HG03039 (cell line): ENCODE measurements at regions not wholly inside any gene's neighbourhood (a gene's known extent, or its start where the extent isn't known, plus 50 kb on each side); places are given as distances from the start of the nearest gene placed in this dataset.

Experiments
- ATAC-seq: cut with Tn5 transposase; IDR thresholded peaks from one replicate; pipeline ENCODE4 v1.9.1; 2021; ENCODE audit warnings: mild to moderate bottlenecking, moderate library complexity; ENCODE audit not compliant: unreplicated experiment

DNA sequence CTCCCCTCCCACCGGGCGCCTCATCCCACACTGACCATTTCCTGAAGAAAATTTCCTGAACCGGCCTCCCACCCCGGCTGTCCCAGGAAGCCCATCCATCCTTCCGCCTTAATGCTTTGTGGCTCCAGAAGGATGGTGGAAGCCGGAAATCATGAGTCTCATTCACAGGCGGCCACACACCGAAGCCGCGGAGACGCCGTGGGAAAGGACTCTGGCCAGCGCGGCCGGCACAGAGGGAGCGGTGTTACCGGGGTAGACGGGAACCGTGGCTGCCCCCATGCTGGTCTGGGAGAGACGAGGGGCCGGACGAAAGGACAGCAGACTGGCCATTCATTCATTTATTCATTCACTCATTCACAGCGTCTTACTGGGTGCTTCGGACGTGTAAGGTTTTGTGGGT lies 326.8 kb downstream of the SEC14L1 start:
- no peak for ATAC-seq

GRCh38 chr17:77468897-77469296 lies 328.1 kb downstream of the SEC14L1 start:
- no peak for ATAC-seq

GRCh38 chr17:77470330-77470786 lies 329.6 kb downstream of the SEC14L1 start:
- no peak for ATAC-seq

DNA sequence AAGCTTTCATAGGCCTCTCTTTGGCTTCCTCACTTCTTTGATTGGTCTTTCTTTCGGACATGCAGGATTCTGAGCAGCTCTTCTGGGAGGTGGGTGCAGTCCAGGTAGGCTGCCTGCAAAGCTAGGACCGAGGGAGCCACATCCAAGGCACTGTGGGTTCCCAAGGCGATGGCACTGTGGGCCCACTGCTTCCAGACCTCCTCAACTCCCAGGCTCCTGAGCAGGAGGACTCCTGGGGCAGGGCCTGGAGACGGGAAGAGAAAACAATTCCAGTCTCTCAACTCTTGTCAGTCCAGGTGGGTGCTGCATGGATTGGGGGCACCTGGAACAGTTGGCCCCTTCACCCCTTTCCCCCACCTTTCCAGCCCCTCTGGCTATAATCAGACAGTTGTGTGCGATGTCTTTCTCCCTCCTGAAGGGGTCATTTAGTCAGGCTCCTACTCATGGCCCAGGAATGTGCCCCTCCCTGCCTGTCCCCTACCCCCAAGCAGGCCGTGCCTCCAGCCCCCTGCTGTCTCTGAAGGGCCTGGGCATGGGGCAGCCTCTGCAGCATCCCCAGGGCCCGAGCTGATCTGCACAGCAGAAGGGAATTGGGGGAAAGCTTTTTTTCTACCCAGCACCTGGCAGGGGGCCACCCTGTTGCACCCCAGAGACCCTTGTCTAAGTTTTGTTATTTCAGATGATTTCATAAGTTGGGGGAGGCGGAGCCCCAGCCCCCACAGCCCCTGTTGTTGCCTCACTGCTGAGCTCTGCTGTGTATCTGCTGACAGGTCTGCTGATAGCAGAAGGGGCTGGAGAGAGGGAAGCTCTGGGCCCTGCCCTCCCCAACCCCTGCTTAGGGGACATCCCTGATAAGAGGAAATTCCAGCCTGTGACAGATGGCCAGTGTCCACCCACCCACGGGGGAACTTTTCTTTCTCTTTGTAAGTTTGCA lies 330.3 kb downstream of the SEC14L1 start:
- ATAC-seq, result no peak

- ATAC-seq, result no peak
Measured at GRCh38 chr17:77471984-77472461, 331.3 kb downstream of the SEC14L1 start.

DNA sequence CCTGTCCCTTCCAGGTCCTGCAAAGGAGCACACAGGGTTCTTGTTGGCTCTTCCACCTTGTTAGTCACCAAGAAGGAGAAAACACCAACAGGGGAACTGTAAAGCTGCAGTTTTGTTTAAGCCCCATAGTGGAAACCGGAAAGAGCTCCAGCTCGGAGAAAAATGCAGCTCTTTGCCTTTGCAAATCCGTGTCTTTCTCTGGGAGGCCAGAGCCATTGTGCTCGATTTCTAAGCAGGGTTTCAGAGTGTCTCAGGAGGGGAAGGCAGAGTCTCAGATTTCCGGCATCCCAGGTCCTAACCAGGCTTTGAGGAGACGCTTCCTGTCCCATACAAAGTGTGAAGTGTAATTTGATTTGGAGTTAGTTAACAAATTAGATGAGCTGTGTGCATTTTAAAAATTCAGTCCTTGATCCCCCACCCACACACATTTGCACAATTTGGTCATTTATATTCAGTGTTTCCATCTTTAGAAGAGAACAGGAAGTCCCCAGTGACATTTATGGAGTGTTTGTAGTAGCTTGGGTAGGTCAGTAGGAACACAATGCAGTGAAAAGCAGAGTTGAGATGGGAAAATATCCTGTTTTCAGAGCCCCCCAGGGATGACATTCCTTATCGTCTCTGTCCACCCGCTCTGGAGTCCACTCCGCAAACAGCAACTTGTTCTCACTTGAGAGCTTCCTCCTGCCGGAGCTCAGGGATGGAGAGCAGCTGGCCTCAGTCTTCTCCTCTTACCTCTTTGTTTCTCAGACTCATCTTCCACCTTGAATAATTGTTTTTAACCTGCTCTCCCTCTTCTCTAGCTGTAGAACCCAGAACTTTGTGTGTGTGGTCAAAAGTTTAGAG lies 331.9 kb downstream of the SEC14L1 start:
- no peak for ATAC-seq

GRCh38 chr17:77473615-77474226 lies 333.0 kb downstream of the SEC14L1 start:
- ATAC-seq, result no peak

GRCh38 chr17:77474292-77474988 lies 333.7 kb downstream of the SEC14L1 start:
- no peak for ATAC-seq

- ATAC-seq, result no peak
Measured at GRCh38 chr17:77475016-77475976, 334.5 kb downstream of the SEC14L1 start.

DNA sequence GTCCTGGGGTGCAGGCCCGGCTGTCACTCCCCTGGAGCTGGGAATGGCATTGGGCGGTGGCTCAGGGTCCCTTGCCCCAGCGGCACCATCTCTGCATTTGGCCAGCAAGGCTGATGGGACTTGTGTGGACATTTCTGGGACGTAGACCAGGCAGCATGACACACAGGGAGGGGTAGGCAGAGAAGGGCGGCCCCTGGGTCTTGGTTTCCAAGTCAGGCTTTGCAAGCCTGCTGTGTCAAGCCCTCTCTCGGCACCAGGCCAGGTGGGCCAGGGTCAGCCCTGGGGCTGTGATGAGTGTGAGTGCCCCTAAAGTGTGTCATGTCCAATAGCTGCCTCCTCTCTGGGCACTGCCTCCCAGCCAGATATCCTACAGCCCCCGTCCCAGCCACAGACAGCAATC lies 335.2 kb downstream of the SEC14L1 start:
- ATAC-seq, result no peak

DNA sequence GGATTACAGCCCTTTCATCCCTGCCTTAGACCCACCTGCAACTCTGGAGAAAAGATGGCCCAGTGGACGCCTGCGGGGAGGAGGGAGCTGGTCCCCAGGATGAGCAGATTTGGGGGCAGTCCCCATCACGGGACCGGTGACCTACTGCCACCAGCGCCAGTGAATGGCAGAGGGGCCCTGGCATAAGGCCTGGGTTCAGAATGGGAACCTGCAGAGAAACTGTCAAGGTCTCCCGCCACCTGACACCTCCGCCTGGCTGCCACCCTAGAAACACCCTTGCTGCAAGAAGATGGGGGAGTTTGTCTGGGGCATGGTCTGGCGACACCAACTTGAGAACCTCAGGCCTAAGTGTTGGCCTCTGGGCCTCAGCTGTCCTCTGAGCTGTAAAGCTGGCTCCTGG lies 335.7 kb downstream of the SEC14L1 start:
- ATAC-seq, result no peak

GRCh38 chr17:77476931-77477805 lies 336.4 kb downstream of the SEC14L1 start:
- ATAC-seq, result no peak

DNA sequence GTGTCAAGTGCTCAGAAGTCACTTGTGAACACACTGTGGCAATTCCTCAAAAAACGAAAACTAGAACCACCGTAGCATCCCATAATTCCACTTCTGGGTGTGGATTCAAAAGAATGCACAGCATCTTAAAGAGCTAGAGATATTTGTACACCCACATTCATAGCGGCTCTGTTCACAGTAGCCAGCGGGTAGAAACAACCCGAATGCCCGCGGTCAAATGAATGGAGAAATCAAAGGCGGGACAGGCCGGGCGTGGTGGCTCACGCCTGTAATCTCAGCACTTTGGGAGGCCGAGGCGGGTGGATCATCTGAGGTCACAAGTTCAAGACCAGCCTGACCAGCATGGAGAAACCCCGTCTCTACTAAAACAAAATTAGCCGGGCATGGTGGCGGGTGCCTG lies 337.5 kb downstream of the SEC14L1 start:
- no peak for ATAC-seq

DNA sequence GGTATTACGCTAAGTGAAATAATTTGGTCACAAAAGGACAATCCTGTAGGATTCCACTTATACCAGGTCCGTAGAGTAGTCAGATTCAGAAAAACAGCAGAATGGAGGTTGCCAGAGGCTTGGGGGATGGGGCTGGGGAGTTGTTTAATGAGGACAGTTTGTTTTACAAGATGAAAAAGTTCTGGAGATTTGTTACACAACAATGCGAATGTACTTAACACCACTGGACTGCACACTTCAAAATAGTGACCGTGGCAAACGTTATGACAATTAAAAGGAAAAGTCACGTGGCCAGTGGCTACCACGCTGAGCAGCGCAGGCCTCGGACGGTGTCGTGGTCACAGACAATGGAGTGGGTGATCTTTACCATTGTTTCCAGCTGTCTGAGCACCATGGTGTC lies 338.1 kb downstream of the SEC14L1 start:
- no peak for ATAC-seq

DNA sequence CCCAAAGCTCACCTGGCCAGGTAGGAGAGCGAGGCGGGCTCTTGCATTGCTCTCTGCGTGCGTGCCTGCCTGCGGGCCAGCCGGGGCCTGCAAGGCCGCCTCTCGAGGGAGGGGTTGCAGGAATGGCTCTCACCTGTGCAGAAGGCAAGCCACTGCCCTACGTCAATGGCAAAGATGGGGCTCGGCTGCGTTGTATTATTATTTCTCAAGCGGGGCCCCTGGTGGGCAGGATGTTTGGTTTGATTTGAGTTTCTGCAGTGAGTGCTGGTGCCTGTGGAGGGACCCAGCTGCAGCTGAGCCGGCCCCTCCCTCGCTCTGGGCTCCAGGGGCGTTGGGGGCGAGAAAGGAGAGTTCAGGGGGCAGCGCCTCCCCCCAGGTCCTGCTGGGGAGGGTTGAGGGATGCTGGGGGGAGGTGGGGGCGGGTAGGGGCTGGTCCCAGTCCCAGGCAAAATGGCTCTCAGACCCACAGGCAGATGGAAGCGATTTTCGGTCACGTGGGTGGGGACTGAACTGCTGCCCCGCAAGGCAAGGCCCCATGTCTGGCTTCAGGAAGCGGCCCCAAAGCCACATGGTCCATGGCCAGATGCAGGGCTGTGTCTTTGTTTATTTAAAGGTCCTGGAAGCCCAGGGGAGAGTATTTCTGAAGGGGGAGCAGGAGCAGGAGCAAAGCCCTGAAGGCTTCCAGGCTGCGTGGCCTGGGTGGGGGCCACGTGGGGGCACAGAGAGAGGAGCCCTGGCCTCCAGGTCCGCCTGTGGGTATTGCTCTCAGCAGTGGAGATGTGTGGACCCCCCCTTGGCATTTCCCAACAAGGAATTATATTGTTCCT lies 338.8 kb downstream of the SEC14L1 start:
- no peak for ATAC-seq

DNA sequence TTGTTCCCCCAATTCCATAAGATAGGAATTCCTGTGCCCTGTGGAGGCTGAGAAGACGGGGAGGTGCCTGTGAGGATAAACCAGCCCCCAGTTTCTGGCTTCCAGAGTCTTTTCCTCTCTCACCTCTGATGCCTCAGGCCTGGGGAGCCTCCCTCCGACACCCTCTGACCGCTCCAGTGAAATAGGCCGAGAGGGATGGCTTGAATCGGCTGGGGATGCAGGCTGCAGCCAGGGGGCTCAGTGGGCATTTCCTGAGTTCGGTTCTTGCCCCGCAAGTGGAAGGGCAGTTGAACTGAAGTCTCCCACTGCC lies 339.4 kb downstream of the SEC14L1 start:
- ATAC-seq, result no peak

DNA sequence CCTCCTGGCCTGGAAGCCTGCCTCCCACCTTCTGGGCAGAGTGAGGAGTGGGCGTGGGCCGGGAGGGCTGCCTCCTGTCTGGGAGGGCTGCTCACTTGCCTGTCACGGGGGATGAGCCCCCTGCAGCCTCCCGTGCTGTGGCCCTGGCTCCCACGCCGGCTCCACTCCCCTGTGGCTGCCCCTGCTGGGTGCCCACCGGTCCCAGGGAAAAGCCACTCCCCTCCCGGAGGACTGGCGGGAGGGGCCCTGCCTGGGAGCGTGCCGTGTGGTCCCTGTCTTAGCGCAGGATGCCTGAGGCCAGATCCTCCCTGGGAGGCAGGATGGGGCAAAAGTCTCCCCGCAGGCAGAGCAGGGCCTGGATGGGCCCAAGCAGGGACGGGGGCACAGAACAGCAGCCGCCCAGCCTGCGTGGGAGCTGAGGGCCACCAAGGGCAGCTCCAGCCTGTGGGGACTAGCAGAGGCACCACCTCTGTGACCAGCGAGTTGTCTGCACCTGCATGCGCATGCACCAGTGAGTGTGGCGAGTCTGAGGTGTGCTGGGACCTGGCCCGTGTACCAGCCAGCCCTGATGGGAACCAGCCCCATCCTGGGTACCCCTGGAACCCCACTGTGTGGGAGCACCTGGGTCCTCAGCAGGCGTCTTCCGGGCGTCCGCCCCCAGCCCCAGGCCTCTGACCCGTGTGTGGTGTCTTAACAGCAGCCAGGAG lies 339.9 kb downstream of the SEC14L1 start:
- no peak for ATAC-seq
